A673 (cell line): ENCODE measurements at regions not wholly inside any gene's neighbourhood (a gene's known extent, or its start where the extent isn't known, plus 50 kb on each side); places are given as distances from the start of the nearest gene placed in this dataset.
A peak's percentile ranks its signal among the peaks of the same experiment; 100 is the strongest.

Source experiments
- BruUV-seq: library from RNA; stranded (reverse); fragments of 400-500 nt; replicated peaks from 2 replicates; lab custom pipeline; 2021; lab: Mats Ljungman, UMichigan
- CTCF ChIA-PET: fragments of 300-600 bp; sonication (Branson Sonifier 250); formaldehyde crosslinking; loops from one replicate; lab custom pipeline; 2022; ENCODE audit warnings: antibody characterized with exemption; lab: Charles Lee
- POLR2A ChIA-PET: fragments of 300-600 bp; sonication (Branson Sonifier 250); formaldehyde crosslinking; loops from one replicate; lab custom pipeline; 2022; ENCODE audit warnings: antibody characterized with exemption; ENCODE audit not compliant: low non-redundant PET; lab: Charles Lee
- DNase-seq: peaks from one replicate; pipeline ENCODE4 v3.0.0-alpha.2; 2015; ENCODE audit warnings: low spot score
- H3K27ac ChIP-seq: fragments of 200-600 bp; sonication (generic); 2 replicates; pipeline ENCODE4 v1.5.1; 2016; ENCODE audit warnings: mixed run types, low read depth, mild to moderate bottlenecking, mixed read lengths, antibody characterized with exemption, low read length; ENCODE audit not compliant: poor library complexity, severe bottlenecking
- H3K27me3 ChIP-seq: fragments of 200-600 bp; sonication (generic); replicated peaks from 2 replicates; pipeline ENCODE4 v1.6.1; 2017; ENCODE audit warnings: mixed run types, low read depth, mild to moderate bottlenecking, mixed read lengths, antibody characterized with exemption, low read length; ENCODE audit not compliant: insufficient read depth, poor library complexity
- H3K36me3 ChIP-seq: fragments of 200-600 bp; sonication (generic); 2 replicates; pipeline ENCODE4 v1.6.1; 2016; ENCODE audit warnings: mixed run types, mild to moderate bottlenecking, mixed read lengths, antibody characterized with exemption, low read length; ENCODE audit not compliant: insufficient read depth, poor library complexity, severe bottlenecking
- H3K4me1 ChIP-seq: fragments of 200-600 bp; sonication (generic); 2 replicates; pipeline ENCODE4 v1.6.1; 2017; ENCODE audit warnings: mixed run types, mild to moderate bottlenecking, mixed read lengths, antibody characterized with exemption, low read length; ENCODE audit not compliant: insufficient read depth, poor library complexity, severe bottlenecking
- H3K4me3 ChIP-seq: fragments of 200-600 bp; sonication (generic); 2 replicates; pipeline ENCODE4 v1.5.1; 2016; ENCODE audit warnings: low read depth, mixed run types, mild to moderate bottlenecking, mixed read lengths, low read length; ENCODE audit not compliant: poor library complexity, severe bottlenecking
- H3K9me3 ChIP-seq: fragments of 200-600 bp; sonication (generic); 2 replicates; pipeline ENCODE4 v1.6.1; 2016; ENCODE audit warnings: mixed run types, low read depth, mild to moderate bottlenecking, mixed read lengths, antibody characterized with exemption, low read length; ENCODE audit not compliant: poor library complexity, severe bottlenecking
- CTCF ChIP-seq: fragments of 300-800, 200-600 bp; sonication (generic); conservative IDR thresholded peaks from 2 replicates; pipeline ENCODE4 v1.5.1; 2017; ENCODE audit warnings: low read depth, mild to moderate bottlenecking, antibody characterized with exemption, low read length, moderate library complexity, mixed read lengths
- EZH2 ChIP-seq: fragments of 200-600 bp; sonication (generic); IDR thresholded peaks from 2 replicates; pipeline ENCODE4 v1.6.1; 2017; ENCODE audit warnings: borderline replicate concordance, low read depth, mild to moderate bottlenecking, mixed read lengths, antibody characterized with exemption, low read length; ENCODE audit not compliant: poor library complexity, severe bottlenecking
- intact Hi-C: fragments of 100-400 bp; cut with micrococcal nuclease; formaldehyde crosslinking; loops from one replicate; pipeline ENCODE4 v1.10.0; 2022; ENCODE audit not compliant: unreplicated experiment

- Histone ChIP-seq H3K4me3 (no peak overlapping the region), H3K4me1 (peaks cover 10% of the 10 kb centered on the region), H3K27me3 (peaks cover 4% of the 10 kb centered on the region), H3K9me3 (no peaks in the 10 kb centered on the region), H3K27ac (no peak overlapping the region), H3K36me3 (no peaks in the 10 kb centered on the region)
- intact Hi-C loops: loop anchor here (5.0 to 10.0 kb wide), 2 partner anchors 273 to 314 kb away; no protein-coding TSS in a partner anchor
- peak; percentile 47 for DNase-seq
- peak; percentile 62 for TF ChIP-seq CTCF
- no peak for TF ChIP-seq EZH2
- ChIA-PET POLR2A (no interaction called here), CTCF (no interaction called here)
- no TSS peak for BruUV-seq
Measured at GRCh38 chr2:187138265-187138664, 289.3 kb upstream of the ZSWIM2 start.

GRCh38 chr2:187136646-187137045 lies 287.7 kb upstream of the ZSWIM2 start:
- peaks cover 4% of the 10 kb centered on the region for H3K27me3 ChIP-seq
- H3K9me3 ChIP-seq: no peaks in the 10 kb centered on the region
- H3K4me1 ChIP-seq: peaks cover 10% of the 10 kb centered on the region
- ChIA-PET CTCF (interaction anchor here (1.0 kb wide), 1 partner anchor 311 kb away, joined by 3 read pairs; the partner anchor contains the start of gene CALCRL), POLR2A (no interaction called here)
- intact Hi-C loops: loop anchor here (5.0 to 10.0 kb wide), 2 partner anchors 272 to 316 kb away; no protein-coding TSS in a partner anchor
- no peak overlapping the region for H3K27ac ChIP-seq
- no peak for DNase-seq
- TF ChIP-seq CTCF (no peak), EZH2 (no peak)
- H3K36me3 ChIP-seq: no peaks in the 10 kb centered on the region
- no peak overlapping the region for H3K4me3 ChIP-seq
- no TSS peak for BruUV-seq

GRCh38 chr2:187134306-187134705 lies 285.3 kb upstream of the ZSWIM2 start:
- DNase-seq: no peak
- H3K36me3 ChIP-seq: no peaks in the 10 kb centered on the region
- CTCF ChIA-PET: no interaction called here
- no peaks in the 10 kb centered on the region for H3K9me3 ChIP-seq
- BruUV-seq: no TSS peak
- H3K27ac ChIP-seq: no peak overlapping the region
- peaks cover 4% of the 10 kb centered on the region for H3K27me3 ChIP-seq
- TF ChIP-seq CTCF (no peak), EZH2 (no peak)
- intact Hi-C loops: loop anchor here (10.0 kb wide), 1 partner anchor 270 kb away; no protein-coding TSS in a partner anchor
- H3K4me3 ChIP-seq: no peak overlapping the region
- POLR2A ChIA-PET: no interaction called here
- peaks cover 10% of the 10 kb centered on the region for H3K4me1 ChIP-seq
